KG1 (cell line): ENCODE measurements at regions not wholly inside any gene's neighbourhood (a gene's known extent, or its start where the extent isn't known, plus 50 kb on each side); places are given as distances from the start of the nearest gene placed in this dataset.

Source experiments
- DNase-seq: peaks from one replicate; lab custom pipeline; 2025; lab: John Stamatoyannopoulos, UW

- DNase-seq = no peak
Observed at GRCh38 chr19:31709476-31709875, 360.2 kb upstream of the TSHZ3 start.

DNA sequence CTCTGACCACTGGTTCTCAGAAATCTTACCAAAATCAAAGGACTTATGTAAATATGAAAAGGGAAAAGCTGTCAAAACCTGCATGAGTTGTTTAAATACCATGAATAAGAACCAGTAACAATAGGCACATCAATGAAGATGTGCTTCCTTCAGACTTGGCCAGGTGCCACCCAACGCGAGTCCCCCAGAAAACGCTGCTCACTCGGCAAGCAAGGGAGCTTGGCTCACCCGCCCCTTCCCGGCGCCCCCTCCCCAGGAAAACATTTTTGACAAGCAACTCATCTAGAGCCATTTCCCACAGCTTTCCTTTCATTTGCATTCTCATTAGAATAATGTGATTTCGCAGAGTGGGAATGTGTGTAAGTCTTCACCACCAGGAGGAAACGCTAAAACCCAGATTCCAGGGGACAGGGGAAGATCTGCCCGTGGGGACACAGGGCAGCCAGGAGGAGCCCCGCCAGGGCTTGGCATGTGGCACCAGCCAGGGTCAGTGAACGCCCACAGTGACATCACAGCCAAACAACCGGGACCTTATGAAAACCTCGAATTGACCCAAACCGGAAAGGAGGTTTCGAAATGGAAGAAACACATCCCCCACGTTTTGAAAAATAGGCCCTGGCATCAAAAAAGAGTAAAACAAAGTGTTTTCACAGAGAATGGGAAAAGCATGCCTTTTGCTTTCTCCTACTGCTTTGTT is 366.2 kb upstream of the TSHZ3 start:
- DNase-seq = no peak

DNA sequence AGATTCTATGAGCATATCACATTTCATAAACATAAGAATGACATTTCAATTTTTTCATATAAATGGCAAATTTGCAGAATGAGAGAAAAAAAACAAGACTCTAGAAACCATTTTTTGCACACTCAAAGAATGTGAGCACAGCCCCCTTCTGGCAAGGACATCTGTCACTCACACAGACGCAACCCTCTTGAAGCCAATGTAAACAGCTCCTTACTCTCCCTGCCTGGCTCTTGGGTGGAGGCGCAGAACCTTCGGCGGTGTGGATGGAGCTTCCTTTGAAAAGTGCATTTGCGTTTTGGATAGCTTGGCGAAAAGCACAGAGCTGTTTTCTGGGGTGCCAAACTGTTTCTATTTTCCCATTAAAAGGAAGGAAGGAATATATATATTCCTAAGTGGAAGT is 367.6 kb upstream of the TSHZ3 start:
- DNase-seq = no peak

- DNase-seq = no peak
Observed at GRCh38 chr19:31717269-31717923, 368.2 kb upstream of the TSHZ3 start.

DNA sequence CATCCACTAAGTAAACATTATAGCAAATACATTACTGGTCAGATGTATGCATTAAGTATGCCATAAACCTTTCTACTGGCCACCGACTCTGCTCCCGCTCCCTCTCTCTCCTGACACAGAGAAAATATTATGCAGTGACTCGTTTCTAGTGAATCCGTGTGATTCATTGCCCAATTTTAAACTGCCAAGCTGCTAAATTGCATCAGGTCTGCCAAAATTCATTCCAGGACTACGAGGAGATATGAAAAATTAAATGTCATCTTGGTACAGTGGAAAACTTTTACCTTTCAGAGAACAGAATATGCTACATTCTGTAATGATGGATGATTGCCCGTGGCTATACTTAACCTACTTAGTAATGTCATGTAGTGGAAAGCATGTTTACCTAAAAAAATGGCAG is 368.8 kb upstream of the TSHZ3 start:
- DNase-seq = no peak

DNA sequence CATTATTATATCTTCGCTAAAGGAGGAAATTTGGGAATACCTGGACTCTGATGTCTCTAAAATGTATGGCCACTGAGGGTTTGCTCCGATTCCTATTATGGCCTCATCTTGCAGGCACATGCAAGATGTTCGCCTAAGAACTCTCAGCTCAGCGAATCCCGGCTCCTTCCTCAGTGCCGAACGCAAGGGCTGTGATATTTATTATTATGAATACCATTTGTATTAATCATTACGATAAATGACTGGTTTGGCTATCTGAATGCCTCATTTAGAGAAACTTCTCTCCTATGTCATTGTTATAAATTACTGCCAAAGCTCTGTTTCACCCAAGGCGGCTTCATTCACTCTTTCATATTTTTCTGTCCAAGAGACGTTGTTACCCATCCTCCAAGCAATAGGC is 369.7 kb upstream of the TSHZ3 start:
- no peak for DNase-seq

GRCh38 chr19:31723101-31723500 is 373.9 kb upstream of the TSHZ3 start:
- DNase-seq = no peak

DNA sequence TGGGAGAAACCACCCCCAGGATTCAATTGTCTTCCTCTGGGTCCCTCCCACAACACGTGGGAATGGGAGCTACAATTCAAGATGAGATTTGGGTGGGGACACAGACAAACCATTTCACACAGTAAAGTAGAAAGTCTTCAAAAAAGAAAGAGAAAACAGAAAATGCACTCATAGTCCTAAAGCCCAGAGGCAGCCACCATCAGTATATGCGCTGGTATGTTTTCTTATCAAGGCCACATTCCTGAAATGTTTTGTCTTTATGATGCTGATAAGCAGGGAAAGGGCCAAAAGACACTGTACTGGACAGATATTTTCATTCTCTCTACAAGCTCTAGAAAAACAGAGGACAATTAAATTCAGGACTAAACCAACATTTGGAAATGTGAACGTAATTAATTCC is 375.8 kb upstream of the TSHZ3 start:
- no peak for DNase-seq

DNA sequence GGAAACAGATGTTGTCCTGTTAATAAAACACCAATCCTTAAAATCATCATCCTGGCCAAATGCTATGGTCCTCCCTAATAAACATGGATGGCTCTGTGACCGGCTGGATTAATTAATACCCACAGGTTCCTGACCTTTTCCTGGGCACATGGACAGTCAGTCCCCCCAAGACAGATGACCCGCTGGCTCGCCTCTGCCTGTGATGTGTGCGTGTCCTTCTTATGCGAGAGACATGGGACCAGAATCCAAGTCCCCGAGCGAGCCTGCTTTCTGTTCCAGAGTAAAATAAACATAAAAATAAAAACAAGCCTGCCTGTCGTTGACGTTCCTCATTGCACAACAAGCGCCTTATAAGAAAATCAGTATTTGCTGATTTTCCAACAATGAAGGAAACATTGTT is 378.3 kb upstream of the TSHZ3 start:
- no peak for DNase-seq

DNA sequence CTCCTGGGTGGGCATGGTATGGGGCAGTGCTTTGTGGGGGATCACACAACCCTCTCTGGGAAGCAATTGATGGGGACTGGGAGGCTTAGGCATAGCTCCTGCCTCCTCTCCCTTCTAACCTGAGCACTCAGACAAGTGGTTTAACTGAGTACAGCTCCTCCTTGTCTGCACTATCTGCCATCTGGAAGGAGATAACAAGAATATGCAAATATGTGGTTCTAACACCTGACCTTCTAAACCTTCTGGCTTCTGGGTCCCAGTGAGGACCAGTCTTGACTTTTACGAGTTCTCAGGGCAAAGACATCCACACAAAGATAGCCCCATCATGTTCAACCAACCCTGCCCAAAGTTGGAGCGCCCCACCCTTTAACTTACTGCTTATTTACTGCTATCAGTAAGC is 381.0 kb upstream of the TSHZ3 start:
- no peak for DNase-seq

DNA sequence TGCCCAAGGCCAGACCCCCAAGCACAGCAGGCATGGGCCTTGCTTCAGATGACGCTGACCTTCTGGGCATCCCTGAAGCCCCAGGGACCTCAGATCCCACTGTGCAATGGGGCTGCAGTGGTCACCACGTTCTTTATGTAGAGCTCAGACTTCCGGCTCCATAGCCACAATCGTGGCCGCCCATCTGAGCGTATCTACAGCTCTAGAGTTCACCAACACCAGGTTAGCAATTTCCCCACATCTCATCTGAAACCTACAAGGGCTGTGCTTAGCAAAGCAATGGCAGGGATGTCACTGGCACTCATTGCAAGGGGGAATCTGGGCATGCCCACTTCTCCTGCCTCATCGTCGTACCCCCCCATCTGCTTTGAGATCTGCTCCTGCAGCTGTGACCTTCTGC is 384.4 kb upstream of the TSHZ3 start:
- no peak for DNase-seq

GRCh38 chr19:31742249-31742648 is 393.0 kb upstream of the TSHZ3 start:
- no peak for DNase-seq

GRCh38 chr19:31745731-31746130 is 396.5 kb upstream of the TSHZ3 start:
- DNase-seq = no peak

GRCh38 chr19:31749231-31749630 is 400.0 kb upstream of the TSHZ3 start:
- DNase-seq = no peak

DNA sequence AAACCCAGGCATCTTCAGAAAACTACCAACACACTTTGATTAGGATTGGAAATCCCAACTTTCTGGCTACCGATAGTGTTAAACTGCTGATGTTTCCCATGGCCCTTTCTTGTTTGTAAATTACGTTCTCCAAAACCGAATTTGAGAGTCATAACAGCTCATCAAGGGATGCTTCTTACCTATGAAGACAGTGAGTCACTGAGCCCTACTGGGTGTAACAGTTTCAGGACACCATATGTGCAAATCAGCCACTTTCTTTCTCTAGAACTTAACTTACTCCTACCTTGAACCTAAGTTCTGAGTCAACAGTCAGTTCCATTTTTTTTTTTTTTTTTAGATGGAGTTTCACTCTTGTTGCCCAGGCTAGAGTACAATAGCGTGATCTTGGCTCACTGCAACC is 410.1 kb upstream of the TSHZ3 start:
- no peak for DNase-seq

- DNase-seq = no peak
Observed at GRCh38 chr19:31761281-31761913, 412.2 kb upstream of the TSHZ3 start.

DNA sequence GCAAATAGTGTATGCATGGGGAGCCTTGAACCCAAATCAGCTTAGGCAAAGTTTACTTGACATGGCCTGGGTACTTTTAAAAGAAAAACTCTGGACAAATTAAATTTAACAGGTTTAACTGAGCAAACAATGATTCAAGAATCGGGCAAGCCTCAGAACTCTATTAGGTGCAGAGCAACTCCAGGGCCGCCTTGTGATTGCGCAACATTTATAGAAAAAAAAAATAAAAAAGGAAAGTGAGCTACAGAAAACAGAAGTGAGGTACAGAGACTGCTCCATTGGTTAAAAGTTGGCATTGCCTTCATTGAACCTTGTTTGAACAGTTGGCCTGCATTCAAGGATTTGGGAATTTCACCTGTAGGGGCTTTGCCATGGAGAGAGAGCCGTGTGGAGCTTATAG is 421.0 kb upstream of the TSHZ3 start:
- DNase-seq = no peak

- DNase-seq = no peak
Observed at GRCh38 chr19:31772915-31773314, 423.7 kb upstream of the TSHZ3 start.

GRCh38 chr19:31781542-31781941 is 432.3 kb upstream of the TSHZ3 start:
- no peak for DNase-seq

DNA sequence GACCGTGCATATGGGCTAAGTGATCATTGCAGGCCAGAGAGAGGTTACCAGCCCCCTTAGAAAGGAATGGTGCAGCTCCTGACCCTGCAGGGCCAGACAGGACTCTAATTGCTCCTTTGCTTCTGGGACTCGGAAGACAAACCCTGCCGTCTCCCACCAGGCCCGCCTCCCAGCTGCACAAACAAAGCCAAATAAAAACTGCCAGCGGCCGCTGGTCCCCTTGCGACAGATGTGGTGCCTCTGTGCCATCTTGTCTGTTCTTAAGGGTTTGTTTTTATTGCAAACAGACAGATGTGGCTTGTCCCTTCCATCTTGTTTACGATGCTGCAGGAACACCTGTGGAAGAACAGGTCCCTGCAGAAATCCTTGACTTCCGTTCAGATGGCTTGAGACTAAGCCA is 434.4 kb upstream of the TSHZ3 start:
- no peak for DNase-seq

DNA sequence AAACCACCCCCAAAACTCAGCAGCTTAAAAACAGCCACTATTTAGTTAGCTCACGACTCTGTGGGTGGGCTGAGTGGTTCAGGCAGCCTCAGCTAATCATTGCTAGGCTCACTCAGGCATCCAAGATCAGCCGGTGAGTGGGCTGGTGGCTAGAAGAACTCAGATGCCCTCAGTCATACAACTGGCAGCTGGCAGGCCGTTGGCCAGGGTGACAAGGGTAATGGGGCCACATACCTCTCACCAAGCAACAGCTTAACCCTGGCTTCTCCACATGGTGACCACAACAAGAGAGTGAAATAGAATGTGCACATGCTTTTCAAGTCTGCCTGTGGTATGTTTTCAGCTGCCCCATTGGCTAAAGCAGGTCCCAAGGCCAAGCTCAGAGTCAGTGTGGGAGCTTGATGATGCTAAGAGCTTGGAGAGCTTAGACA is 435.4 kb upstream of the TSHZ3 start:
- DNase-seq = no peak

GRCh38 chr19:31801611-31802010 is 452.4 kb upstream of the TSHZ3 start:
- no peak for DNase-seq

DNA sequence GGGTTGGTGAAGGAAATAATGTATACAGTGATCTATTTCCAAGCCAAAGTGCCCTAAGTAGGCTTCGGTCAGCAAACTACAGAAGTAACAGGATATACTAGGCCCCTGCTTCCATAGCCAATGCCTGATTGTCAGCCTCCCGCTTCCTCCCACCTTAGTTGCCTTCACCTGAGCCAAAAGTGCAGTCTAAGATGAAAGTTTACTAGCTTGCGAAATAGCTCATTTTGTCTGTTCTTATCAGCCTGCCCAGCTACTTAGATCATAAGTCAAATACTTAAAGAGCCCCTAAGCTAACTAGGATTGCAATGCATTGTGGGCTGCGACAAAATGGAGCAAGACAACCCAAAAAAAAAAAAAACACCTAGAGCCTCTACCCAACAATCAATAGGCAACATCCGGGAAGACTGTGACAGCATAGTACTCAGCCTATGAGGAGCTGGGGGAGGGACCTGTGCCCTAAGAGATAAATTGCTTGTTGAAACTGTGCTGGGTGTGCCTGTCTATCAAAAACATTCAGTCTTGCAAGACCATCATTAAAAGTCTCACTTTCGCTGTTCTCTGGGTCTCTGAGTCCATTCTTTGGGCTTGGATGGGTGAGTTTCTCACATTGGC is 454.7 kb upstream of the TSHZ3 start:
- DNase-seq = no peak
